GM12892 (cell line): ENCODE measurements at regions not wholly inside any gene's neighbourhood (a gene's known extent, or its start where the extent isn't known, plus 50 kb on each side); places are given as distances from the start of the nearest gene placed in this dataset.
"Not testable (repeated sequence)": the region's sequence is repeated elsewhere in the genome, so short reads cannot be mapped to it uniquely, and the experiment has no call there.

Experiments
- DNase-seq: peaks from one replicate; pipeline ENCODE4 v3.0.0; 2011; ENCODE audit not compliant: insufficient read length
- FAIRE-seq: peaks from 2 replicates; lab custom pipeline; 2011; peaks lifted over from hg19 to GRCh38; lab: Jason Lieb, UNC
- POLR2A ChIP-seq: IDR thresholded peaks from 2 replicates; pipeline ENCODE4 v1.6.1; 2011; ENCODE audit warnings: low read depth, low read length, control low read depth
- POLR2AphosphoS5 ChIP-seq: IDR thresholded peaks from 2 replicates; pipeline ENCODE4 v1.6.1; 2011; ENCODE audit warnings: low read depth, low read length, control low read depth
- TAF1 ChIP-seq: IDR thresholded peaks from 2 replicates; pipeline ENCODE4 v1.6.1; 2011; ENCODE audit warnings: low read depth, mild to moderate bottlenecking, control low read depth, low read length, borderline replicate concordance

- TF ChIP-seq POLR2A (no peak), TAF1 (no peak), POLR2AphosphoS5 (no peak)
- no peak for DNase-seq
- no peak for FAIRE-seq
These were observed 376.4 kb upstream of the NOCT start for GRCh38 chr4:138639018-138639741.

- DNase-seq (no peak), FAIRE-seq (no peak)
- no peak for TF ChIP-seq POLR2A
- no peak for TF ChIP-seq POLR2AphosphoS5
- TF ChIP-seq TAF1, result no peak
These were observed 378.8 kb upstream of the NOCT start for GRCh38 chr4:138636781-138637180.

- no peak for FAIRE-seq
- TF ChIP-seq TAF1, result no peak
- no peak for TF ChIP-seq POLR2A
- no peak for TF ChIP-seq POLR2AphosphoS5
- DNase-seq, result no peak
These were observed 380.7 kb upstream of the NOCT start for GRCh38 chr4:138634915-138635314.

- TF ChIP-seq TAF1 (no peak), POLR2A (no peak), POLR2AphosphoS5 (no peak)
- FAIRE-seq, result no peak
- DNase-seq, result no peak
These were observed 382.0 kb upstream of the NOCT start for GRCh38 chr4:138633580-138633904.

- TF ChIP-seq POLR2A (no peak), TAF1 (no peak), POLR2AphosphoS5 (no peak)
- no peak for DNase-seq
- FAIRE-seq, result no peak
These were observed 382.6 kb upstream of the NOCT start for GRCh38 chr4:138632856-138633579.

- no peak for TF ChIP-seq POLR2AphosphoS5
- no peak for TF ChIP-seq POLR2A
- TF ChIP-seq TAF1, result no peak
- no peak for FAIRE-seq
- no peak for DNase-seq
These were observed 384.9 kb upstream of the NOCT start for GRCh38 chr4:138630666-138631065.

- DNase-seq (no peak), FAIRE-seq (no peak)
- TF ChIP-seq TAF1, result no peak
- no peak for TF ChIP-seq POLR2A
- no peak for TF ChIP-seq POLR2AphosphoS5
These were observed 385.9 kb upstream of the NOCT start for GRCh38 chr4:138629669-138630068.

- no peak for FAIRE-seq
- no peak for TF ChIP-seq TAF1
- no peak for TF ChIP-seq POLR2AphosphoS5
- no peak for TF ChIP-seq POLR2A
- no peak for DNase-seq
These were observed 384.9 kb upstream of the SLC7A11 start for GRCh38 chr4:138627096-138627495.

- not testable (repeated sequence) for FAIRE-seq, DNase-seq
These were observed 380.2 kb upstream of the SLC7A11 start for GRCh38 chr4:138622362-138622761.

GRCh38 chr4:138616775-138617174 is 374.6 kb upstream of the SLC7A11 start:
- no peak for FAIRE-seq
- TF ChIP-seq POLR2AphosphoS5, result no peak
- no peak for TF ChIP-seq POLR2A
- TF ChIP-seq TAF1, result no peak
- no peak for DNase-seq

GRCh38 chr4:138614398-138615142 is 372.4 kb upstream of the SLC7A11 start:
- no peak for FAIRE-seq
- DNase-seq, result no peak
- no peak for TF ChIP-seq POLR2A
- TF ChIP-seq POLR2AphosphoS5, result no peak
- no peak for TF ChIP-seq TAF1

- TF ChIP-seq POLR2AphosphoS5, result no peak
- TF ChIP-seq POLR2A, result no peak
- TF ChIP-seq TAF1, result no peak
- no peak for FAIRE-seq
- no peak for DNase-seq
These were observed 370.3 kb upstream of the SLC7A11 start for GRCh38 chr4:138612428-138612827.
